Fibroblast of the aortic adventitia (primary cell): ENCODE measurements at regions not wholly inside any gene's neighbourhood (a gene's known extent, or its start where the extent isn't known, plus 50 kb on each side); places are given as distances from the start of the nearest gene placed in this dataset.
A peak's percentile ranks its signal among the peaks of the same experiment; 100 is the strongest.

Experiments
- DNase-seq: peaks from one replicate; pipeline ENCODE4 v3.0.0-alpha.2; 2010; ENCODE audit warnings: low read depth
- H3K4me3 ChIP-seq: 2 replicates; pipeline ENCODE4 v1.5.1; 2011; ENCODE audit warnings: low read depth, mild to moderate bottlenecking, control low read depth, low read length, moderate library complexity
- CTCF ChIP-seq: IDR thresholded peaks from 2 replicates; pipeline ENCODE4 v1.5.1; 2011; ENCODE audit warnings: mild to moderate bottlenecking, low read length, control low read depth, inconsistent platforms; ENCODE audit not compliant: insufficient read depth

GRCh38 chr3:135895734-135896121 lies 69.8 kb upstream of the PPP2R3A start:
- peak; percentile 47 for DNase-seq
- H3K4me3 ChIP-seq: no peak overlapping the region
- no peak for TF ChIP-seq CTCF

GRCh38 chr3:135896613-135897012 lies 68.9 kb upstream of the PPP2R3A start:
- TF ChIP-seq CTCF: no peak
- peak; percentile 13 for DNase-seq
- H3K4me3 ChIP-seq: no peak overlapping the region

- no peak for DNase-seq
- H3K4me3 ChIP-seq: no peak overlapping the region
- no peak for TF ChIP-seq CTCF
Observed at GRCh38 chr3:135897715-135898114, 67.8 kb upstream of the PPP2R3A start.

GRCh38 chr3:135898774-135899173 lies 66.8 kb upstream of the PPP2R3A start:
- no peak overlapping the region for H3K4me3 ChIP-seq
- no peak for TF ChIP-seq CTCF
- no peak for DNase-seq

- H3K4me3 ChIP-seq: no peak overlapping the region
- peak; percentile 33 for DNase-seq
- peak; percentile 24 for TF ChIP-seq CTCF
Observed at GRCh38 chr3:135905058-135905724, 60.3 kb upstream of the PPP2R3A start.

GRCh38 chr3:135907422-135908165 lies 57.9 kb upstream of the PPP2R3A start:
- H3K4me3 ChIP-seq: no peak overlapping the region
- TF ChIP-seq CTCF: no peak
- no peak for DNase-seq
